ENCODE measurements at regions not wholly inside any gene's neighbourhood (a gene's known extent, or its start where the extent isn't known, plus 50 kb on each side); places are given as distances from the start of the nearest gene placed in this dataset.
A peak's percentile ranks its signal among the peaks of the same experiment; 100 is the strongest.

DNA sequence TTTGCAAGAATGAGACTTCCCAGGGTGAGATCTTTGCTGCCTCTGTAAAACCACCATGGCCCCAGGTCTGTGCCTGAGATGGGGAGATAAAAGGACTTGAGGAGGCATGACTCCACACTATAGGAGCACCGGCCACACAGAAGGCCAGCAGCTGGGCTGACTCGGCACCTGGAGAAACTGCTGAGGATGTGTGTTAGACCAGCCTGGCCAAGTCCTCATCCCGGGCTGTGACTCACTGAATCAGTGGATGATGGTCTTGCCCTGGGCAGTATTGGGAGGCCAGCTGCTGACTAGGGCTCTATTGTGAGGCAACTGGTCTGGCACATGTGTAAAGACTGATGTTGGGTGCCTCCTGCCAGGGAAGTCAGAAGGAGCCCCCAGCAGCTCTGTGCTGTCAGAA, 286.2 kb downstream of the ACTL7B start:
- H3K4me1 ChIP-seq = peaks cover 0 to 9% (median 4%) of the 10 kb centered on the region in 4 donors
- intact Hi-C loops (cut with DNase I) = no loop called here
- H3K27me3 ChIP-seq = no peaks in the 10 kb centered on the region
- no peak for ATAC-seq
- TF ChIP-seq CTCF (IDR thresholded peaks at IDR 0.05) (no peak), POLR2A (IDR thresholded peaks at IDR 0.05) (no peak)
- no peak overlapping the region for H3K27ac ChIP-seq
- DNase-seq = no peak
- no peaks in the 10 kb centered on the region for H3K36me3 ChIP-seq
- no peaks in the 10 kb centered on the region for H3K9me3 ChIP-seq
- 60% methylated on average over 1 of the region's 3 CpGs for WGBS (ENCODE audit: insufficient coverage, low coverage, low lambda C conversion rate, missing lambda C conversion rate)
- H3K4me3 ChIP-seq = no peak overlapping the region

DNA sequence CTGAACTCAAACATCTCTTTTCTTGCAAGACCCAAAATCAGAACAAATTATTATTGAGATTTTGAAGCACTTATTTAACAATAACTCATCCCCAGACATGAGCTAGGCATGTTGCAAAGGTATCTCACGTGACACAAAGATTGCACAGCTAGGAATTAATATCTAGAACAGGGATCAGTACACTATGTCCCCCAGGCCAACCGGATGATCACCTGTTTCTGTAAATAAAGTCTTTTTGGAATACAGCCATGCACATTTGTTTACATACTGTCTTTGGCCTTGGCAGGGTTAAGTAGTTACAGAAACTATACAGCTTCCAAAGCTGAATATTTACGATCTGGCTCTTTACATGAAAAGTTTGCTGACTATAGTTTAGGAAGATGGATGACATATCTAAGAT, 287.7 kb downstream of the ACTL7B start:
- TF ChIP-seq POLR2A (IDR thresholded peaks at IDR 0.05) (no peak), CTCF (IDR thresholded peaks at IDR 0.05) (no peak)
- peaks cover 0 to 9% (median 4%) of the 10 kb centered on the region in 4 donors for H3K4me1 ChIP-seq
- peak; percentile 11 to 71 (median 38) for ATAC-seq

DNA sequence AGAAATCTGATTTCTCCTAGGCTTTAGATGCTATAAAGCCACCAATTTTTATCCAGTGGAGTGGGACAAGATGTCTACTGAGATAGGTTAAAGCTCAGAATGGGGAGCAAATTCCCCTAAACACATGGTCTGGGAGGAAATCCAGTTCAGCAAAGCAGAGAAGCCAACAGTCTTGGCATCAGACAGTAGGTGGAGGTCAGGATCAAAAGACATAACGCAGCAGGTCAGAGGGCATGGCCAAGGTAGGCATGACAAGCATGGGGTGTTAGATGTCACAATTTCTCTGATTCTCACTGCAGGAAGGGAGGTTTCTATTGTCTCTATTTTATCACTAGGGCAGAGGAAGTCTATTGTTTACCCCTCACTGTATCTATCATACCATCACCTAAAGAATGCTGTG, 288.2 kb downstream of the ACTL7B start:
- intact Hi-C loops (cut with DNase I) = no loop called here
- no peak for TF ChIP-seq POLR2A (IDR thresholded peaks at IDR 0.05)
- no peak for TF ChIP-seq CTCF (IDR thresholded peaks at IDR 0.05)
- Histone ChIP-seq H3K36me3 (no peaks in the 10 kb centered on the region), H3K4me1 (peaks cover 0 to 9% (median 4%) of the 10 kb centered on the region in 4 donors), H3K27me3 (no peaks in the 10 kb centered on the region), H3K27ac (no peak overlapping the region), H3K9me3 (no peaks in the 10 kb centered on the region), H3K4me3 (no peak overlapping the region)
- peak; percentile 47 to 82 (median 74) for ATAC-seq
- no peak for DNase-seq
- WGBS (ENCODE audit: insufficient coverage, low coverage, low lambda C conversion rate, missing lambda C conversion rate) = 20% methylated on average over 1 of the region's 1 CpG

More for the DNA sequence above, 287.7 kb downstream of the ACTL7B start:
- no peaks in the 10 kb centered on the region for H3K36me3 ChIP-seq
- H3K27me3 ChIP-seq = no peaks in the 10 kb centered on the region
- WGBS (ENCODE audit: insufficient coverage, low coverage, low lambda C conversion rate, missing lambda C conversion rate) = 29% methylated on average over 3 of the region's 3 CpGs
- intact Hi-C loops (cut with DNase I) = no loop called here
- no peaks in the 10 kb centered on the region for H3K9me3 ChIP-seq
- H3K27ac ChIP-seq = no peak overlapping the region
- H3K4me3 ChIP-seq = no peak overlapping the region
- DNase-seq = no peak

DNA sequence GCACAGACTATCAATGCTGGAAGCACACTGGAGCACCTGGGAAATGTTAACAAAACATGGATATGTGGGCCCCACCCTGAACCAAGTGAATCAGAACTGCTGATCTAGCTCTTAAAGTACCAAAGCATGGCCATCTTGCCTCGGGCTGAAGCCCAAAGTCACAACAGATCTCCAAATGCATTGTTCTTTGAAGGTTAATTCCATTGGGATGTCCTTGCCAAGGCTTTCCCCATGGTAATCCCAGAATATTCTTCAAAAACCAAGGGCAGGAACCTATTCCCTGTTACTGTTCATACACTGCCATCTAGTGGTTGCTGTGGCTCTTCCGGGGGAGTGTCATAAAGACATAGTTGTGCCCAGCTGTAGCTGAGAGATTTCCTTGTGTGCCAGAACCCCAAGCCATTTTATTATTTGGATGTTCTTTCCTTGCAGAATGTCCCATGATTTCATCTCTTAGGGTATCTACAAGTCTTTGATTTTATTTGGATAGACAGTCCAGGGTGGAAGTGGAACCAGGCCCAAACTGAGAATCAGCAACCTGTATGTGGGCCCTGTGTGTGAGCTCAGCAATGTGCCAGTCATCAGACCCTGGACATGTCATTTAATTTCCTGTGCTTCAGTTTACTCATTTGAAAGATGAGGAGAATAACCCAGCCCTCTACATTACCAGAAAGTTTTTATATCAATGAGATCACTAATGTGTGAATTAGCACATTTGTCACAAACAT, 290.0 kb downstream of the ACTL7B start:
- no peaks in the 10 kb centered on the region for H3K27me3 ChIP-seq
- peak in 1 of 3 donors; percentile 53 for DNase-seq
- H3K4me3 ChIP-seq = no peak overlapping the region
- no peak overlapping the region for H3K27ac ChIP-seq
- H3K36me3 ChIP-seq = no peaks in the 10 kb centered on the region
- intact Hi-C loops (cut with DNase I) = no loop called here
- peaks cover 0 to 9% (median 4%) of the 10 kb centered on the region in 4 donors for H3K4me1 ChIP-seq
- TF ChIP-seq POLR2A (IDR thresholded peaks at IDR 0.05) (no peak), CTCF (IDR thresholded peaks at IDR 0.05) (peak; percentile 85 to 92 (median 86))
- H3K9me3 ChIP-seq = no peaks in the 10 kb centered on the region
- 0% methylated on average over 1 of the region's 2 CpGs for WGBS (ENCODE audit: insufficient coverage, low coverage, low lambda C conversion rate, missing lambda C conversion rate)
- ATAC-seq = peak; percentile 86 to 97 (median 92)

All from right lobe of liver (tissue), 6 donors.